ENCODE measurements at regions not wholly inside any gene's neighbourhood (a gene's known extent, or its start where the extent isn't known, plus 50 kb on each side); places are given as distances from the start of the nearest gene placed in this dataset.

DNA sequence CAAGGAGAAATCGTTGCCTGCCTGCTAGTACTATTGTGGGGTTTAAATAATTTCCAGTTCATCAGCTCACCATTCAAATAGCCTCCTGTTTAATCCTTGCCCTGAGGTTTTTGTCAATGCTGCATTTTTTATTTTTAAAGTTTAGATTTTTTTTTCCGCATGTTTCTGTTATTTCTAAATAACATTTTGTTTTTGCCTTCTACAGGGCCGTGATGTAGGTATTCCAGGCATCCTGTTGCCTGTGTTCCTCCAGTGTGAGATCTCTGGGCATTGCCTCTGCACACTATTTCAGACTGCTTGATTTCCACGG is 124.3 kb downstream of the HSD17B3 start:
- no peak overlapping the region for H3K18ac ChIP-seq (ENCODE audit: extremely low read depth, low read length)
- no peak overlapping the region for H2BK120ac ChIP-seq (replicated peaks; ENCODE audit: low read depth, low read length)
- no peaks in the 10 kb centered on the region for H3K79me2 ChIP-seq (ENCODE audit: control insufficient read depth in 1 of 2, insufficient read depth in 2 of 2, low read length in 2 of 2)
- no peak overlapping the region for H3K4me2 ChIP-seq (ENCODE audit: insufficient read depth in 1 of 2, low read depth in 2 of 2, low read length in 2 of 2)
- no peak overlapping the region for H2BK12ac ChIP-seq (ENCODE audit: low read depth, low read length)
- H3K56ac ChIP-seq (replicated peaks; ENCODE audit: insufficient read length, low read depth, low read length) = no peak overlapping the region
- H4K5ac ChIP-seq (ENCODE audit: insufficient read length, low read depth, low read length) = no peak overlapping the region
- H3K23ac ChIP-seq (ENCODE audit: insufficient read length) = no peak overlapping the region
- no peak overlapping the region for H3K27ac ChIP-seq (ENCODE audit: low read depth, low read length)
- H3K4me1 ChIP-seq (replicated peaks in 1 of 4; ENCODE audit: control insufficient read depth in 3 of 4, insufficient read depth in 4 of 4, low read length in 3 of 4) = no peaks in the 10 kb centered on the region
- H4K91ac ChIP-seq (replicated peaks; ENCODE audit: insufficient read length, low read length) = no peak overlapping the region
- no peaks in the 10 kb centered on the region for H3K79me1 ChIP-seq (ENCODE audit: low read depth, low read length)
- no peaks in the 10 kb centered on the region for H4K20me1 ChIP-seq (replicated peaks in 1 of 2; ENCODE audit: control insufficient read depth in 1 of 2, insufficient read depth in 2 of 2, low read length in 2 of 2)
- no peak for DNase-seq (ENCODE audit: low read depth in 1 of 2, low spot score in 2 of 2)
- 80% methylated on average over 4 of the region's 4 CpGs; no CpG with 5 or more reads in 1 of the 2 experiments for WGBS, 2 experiments (ENCODE audit: extremely low coverage in 1 of 2, insufficient coverage in 1 of 2, insufficient read length in 1 of 2, insufficient replicate concordance in 2 of 2, low coverage in 1 of 2, low lambda C conversion rate in 2 of 2, missing lambda C conversion rate in 1 of 2)
- H2AFZ ChIP-seq (ENCODE audit: low read length) = no peak overlapping the region
- H3K4me3 ChIP-seq (ENCODE audit: extremely low read depth in 1 of 4, insufficient read depth in 2 of 4, low read depth in 3 of 4, low read length in 4 of 4) = no peak overlapping the region
- no peaks in the 10 kb centered on the region for H3K36me3 ChIP-seq (ENCODE audit: control insufficient read depth in 2 of 4, insufficient read depth in 4 of 4, low read length in 3 of 4)
- H3K27me3 ChIP-seq (replicated peaks in 1 of 4; ENCODE audit: control insufficient read depth in 3 of 4, extremely low read depth in 1 of 4, insufficient read depth in 3 of 4, low read length in 3 of 4) = no peaks in the 10 kb centered on the region; a peak in 2 of 7 replicates
- ChIA-PET POLR2A (ENCODE audit: partially characterized antibody) (interaction anchor here (1.9 kb wide), 1 partner anchor 9 kb away, joined by 4 read pairs; no protein-coding TSS in a partner anchor), CTCF (ENCODE audit: partially characterized antibody) (interaction anchor here (0.6 to 1.4 kb wide), 10 partner anchors 9 to 125 kb away, joined by 3 to 5 read pairs (median 3); no protein-coding TSS in a partner anchor)
- no peak overlapping the region for H3K4ac ChIP-seq (replicated peaks; ENCODE audit: insufficient read length, low read depth, low read length)
- no peak overlapping the region for H3K9ac ChIP-seq (replicated peaks in 1 of 4; ENCODE audit: extremely low read depth in 1 of 4, low read depth in 3 of 4, low read length in 3 of 4)
- H2BK5ac ChIP-seq (ENCODE audit: low read depth, low read length) = no peak overlapping the region
- no peak for FAIRE-seq
- no peak overlapping the region for H4K8ac ChIP-seq (ENCODE audit: extremely low read depth, insufficient read depth, low read length)
- no peak overlapping the region for H2BK20ac ChIP-seq (ENCODE audit: low read length)
- no peaks in the 10 kb centered on the region for H3K23me2 ChIP-seq (ENCODE audit: low read depth, low read length)
- H2BK15ac ChIP-seq (ENCODE audit: low read length) = no peak overlapping the region
- H3K14ac ChIP-seq (ENCODE audit: insufficient read length) = no peak overlapping the region
- H2AK5ac ChIP-seq (ENCODE audit: low read depth, low read length) = no peak overlapping the region
- H3K9me3 ChIP-seq (ENCODE audit: insufficient read depth in 2 of 2, low read depth in 1 of 2, low read length in 1 of 2) = no peaks in the 10 kb centered on the region
- TF ChIP-seq TBP (IDR thresholded peaks at IDR 0.05; ENCODE audit: low read depth, low read length) (no peak), POLR2A (IDR thresholded peaks at IDR 0.05; ENCODE audit: control extremely low read depth in 1 of 2, low read depth in 2 of 2, low read length in 2 of 2) (no peak), MAFK (IDR thresholded peaks at IDR 0.05; ENCODE audit: low read depth, low read length) (no peak), ZNF274 (IDR thresholded peaks at IDR 0.05; ENCODE audit: borderline replicate concordance, extremely low read depth, low read length) (no peak), NANOG (IDR thresholded peaks at IDR 0.05; ENCODE audit: insufficient read depth, low read depth, low read length, poor library complexity, severe bottlenecking) (no peak), E2F6 (IDR thresholded peaks at IDR 0.05) (no peak), SIN3A (conservative IDR thresholded peaks at IDR 0.05 in 1 of 2, IDR thresholded peaks at IDR 0.05 in 1 of 2; ENCODE audit: low read depth in 1 of 2, low read length in 2 of 2) (no peak), CREB1 (IDR thresholded peaks at IDR 0.05) (no peak), EP300 (IDR thresholded peaks at IDR 0.05; ENCODE audit: borderline replicate concordance in 1 of 2, low read depth in 2 of 2, low read length in 2 of 2) (no peak), RAD21 (IDR thresholded peaks at IDR 0.05 in 1 of 2, conservative IDR thresholded peaks at IDR 0.05 in 1 of 2; ENCODE audit: low read depth in 2 of 2, low read length in 2 of 2) (no peak), FOSL1 (IDR thresholded peaks at IDR 0.05; ENCODE audit: insufficient read depth, low read depth, low read length) (no peak), GTF2F1 (IDR thresholded peaks at IDR 0.05; ENCODE audit: borderline replicate concordance, low read depth, low read length) (no peak), SUZ12 (IDR thresholded peaks at IDR 0.05; ENCODE audit: low read length) (no peak), HDAC6 (IDR thresholded peaks at IDR 0.05; ENCODE audit: low read depth, low read length) (no peak), CEBPB (IDR thresholded peaks at IDR 0.05; ENCODE audit: low read depth, low read length) (no peak)
